H1 (cell line): ENCODE measurements at regions not wholly inside any gene's neighbourhood (a gene's known extent, or its start where the extent isn't known, plus 50 kb on each side); places are given as distances from the start of the nearest gene placed in this dataset.

Experiments
- CTCF ChIA-PET: fragments of 300-600 bp; sonication (Branson Sonifier 250); formaldehyde crosslinking; loops from one replicate; lab custom pipeline; 2021; ENCODE audit not compliant: partially characterized antibody; lab: Charles Lee
- POLR2A ChIA-PET: fragments of 300-600 bp; sonication (Branson Sonifier 250); formaldehyde crosslinking; loops from one replicate; lab custom pipeline; 2021; ENCODE audit warnings: inconsistent platforms; ENCODE audit not compliant: partially characterized antibody; lab: Charles Lee
- DNase-seq, 2 experiments: peaks; one replicate each; pipeline versions ENCODE4 v3.0.0 to v3.0.0-alpha.2; 2010 to 2022; ENCODE audit warnings: low spot score in 2 of 2, low read depth in 1 of 2, mixed read lengths in 1 of 2
- FAIRE-seq: peaks from 2 replicates; lab custom pipeline; 2011; peaks lifted over from hg19 to GRCh38; lab: Jason Lieb, UNC
- H2AFZ ChIP-seq: 2 replicates; pipeline ENCODE4 v1.8.1; 2012; ENCODE audit warnings: low read length, inconsistent platforms
- H2AK5ac ChIP-seq: 2 replicates; pipeline ENCODE4 v1.6.1; 2013; ENCODE audit warnings: low read depth, low read length
- H2BK120ac ChIP-seq: replicated peaks from 2 replicates; pipeline ENCODE3; 2013; ENCODE audit warnings: low read depth, low read length, inconsistent platforms
- H2BK12ac ChIP-seq: 2 replicates; pipeline ENCODE4 v1.6.1; 2013; ENCODE audit warnings: low read depth, low read length
- H2BK15ac ChIP-seq: 2 replicates; pipeline ENCODE4 v1.6.1; 2013; ENCODE audit warnings: low read length
- H2BK20ac ChIP-seq: 2 replicates; pipeline ENCODE4 v1.6.1; 2013; ENCODE audit warnings: low read length
- H2BK5ac ChIP-seq: 2 replicates; pipeline ENCODE4 v1.6.1; 2013; ENCODE audit warnings: low read depth, low read length
- H3K14ac ChIP-seq: 2 replicates; pipeline ENCODE4 v1.6.1; 2013; ENCODE audit warnings: inconsistent platforms; ENCODE audit not compliant: insufficient read length
- H3K18ac ChIP-seq: 2 replicates; pipeline ENCODE4 v1.6.1; 2013; ENCODE audit warnings: low read length; ENCODE audit errors: extremely low read depth
- H3K23ac ChIP-seq: 2 replicates; pipeline ENCODE4 v1.6.1; 2013; ENCODE audit warnings: inconsistent platforms; ENCODE audit not compliant: insufficient read length
- H3K23me2 ChIP-seq: 2 replicates; pipeline ENCODE4 v1.6.1; 2013; ENCODE audit warnings: low read depth, low read length
- H3K27ac ChIP-seq: 2 replicates; pipeline ENCODE4 v1.6.1; 2011; ENCODE audit warnings: low read depth, low read length, inconsistent platforms
- H3K27me3 ChIP-seq, 4 experiments: replicated peaks in 1 of 4; 1 replicate in 1 of 4; 2 replicates in 3 of 4; pipeline versions ENCODE4 v1.6.1 to v1.8.1; 2011 to 2013; ENCODE audit warnings: low read length in 3 of 4, mild to moderate bottlenecking in 3 of 4, inconsistent platforms in 2 of 4, mixed read lengths in 2 of 4, moderate library complexity in 1 of 4; ENCODE audit not compliant: control insufficient read depth in 3 of 4, insufficient read depth in 3 of 4; ENCODE audit errors: extremely low read depth in 1 of 4
- H3K36me3 ChIP-seq, 4 experiments: 2 replicates each; pipeline versions ENCODE4 v1.6.1 to v1.8.1; 2011 to 2013; ENCODE audit warnings: mild to moderate bottlenecking in 4 of 4, low read length in 3 of 4, moderate library complexity in 2 of 4, control low read depth in 1 of 4, inconsistent platforms in 1 of 4; ENCODE audit not compliant: insufficient read depth in 4 of 4, control insufficient read depth in 2 of 4
- H3K4ac ChIP-seq: replicated peaks from 2 replicates; pipeline ENCODE3; 2013; ENCODE audit warnings: low read length, low read depth, mixed read lengths, inconsistent platforms; ENCODE audit not compliant: insufficient read length
- H3K4me1 ChIP-seq, 4 experiments: replicated peaks in 1 of 4; 1 replicate in 1 of 4; 2 replicates in 3 of 4; pipeline versions ENCODE4 v1.6.1 to v1.8.1; 2011 to 2013; ENCODE audit warnings: low read length in 3 of 4, inconsistent platforms in 2 of 4, mixed read lengths in 1 of 4; ENCODE audit not compliant: insufficient read depth in 4 of 4, control insufficient read depth in 3 of 4
- H3K4me2 ChIP-seq, 2 experiments: 2 replicates each; pipeline versions ENCODE4 v1.6.1 to v1.8.1; 2011 to 2013; ENCODE audit warnings: low read depth in 2 of 2, low read length in 2 of 2, control low read depth in 1 of 2, inconsistent platforms in 1 of 2, mild to moderate bottlenecking in 1 of 2; ENCODE audit not compliant: insufficient read depth in 1 of 2
- H3K4me3 ChIP-seq, 4 experiments: fragments of 200-600, 300-600 bp in 1 of 4; sonication (generic), shearing (Covaris generic), sonication (Bioruptor Twin) in 1 of 4; 2 replicates each; pipeline versions ENCODE4 v1.5.1 to v1.8.1; 2011 to 2016; ENCODE audit warnings: low read length in 4 of 4, low read depth in 3 of 4, control low read depth in 2 of 4, inconsistent platforms in 2 of 4, mild to moderate bottlenecking in 2 of 4, mixed read lengths in 1 of 4, moderate library complexity in 1 of 4; ENCODE audit not compliant: insufficient read depth in 2 of 4; ENCODE audit errors: extremely low read depth in 1 of 4
- H3K56ac ChIP-seq: replicated peaks from 2 replicates; pipeline ENCODE3; 2013; ENCODE audit warnings: low read depth, mild to moderate bottlenecking, mixed read lengths, low read length, inconsistent platforms; ENCODE audit not compliant: insufficient read length
- H3K79me1 ChIP-seq: 2 replicates; pipeline ENCODE4 v1.6.1; 2013; ENCODE audit warnings: low read depth, low read length, control low read depth
- H3K79me2 ChIP-seq, 2 experiments: 2 replicates each; pipeline versions ENCODE4 v1.6.1 to v1.8.1; 2012 to 2013; ENCODE audit warnings: low read length in 2 of 2, mild to moderate bottlenecking in 2 of 2, inconsistent platforms in 1 of 2; ENCODE audit not compliant: insufficient read depth in 2 of 2, control insufficient read depth in 1 of 2
- H3K9ac ChIP-seq, 4 experiments: replicated peaks in 1 of 4; 1 replicate in 1 of 4; 2 replicates in 3 of 4; pipeline versions ENCODE4 v1.6.1 to v1.8.1; 2011 to 2013; ENCODE audit warnings: low read depth in 3 of 4, low read length in 3 of 4, control low read depth in 2 of 4, mild to moderate bottlenecking in 2 of 4, moderate library complexity in 2 of 4, inconsistent platforms in 1 of 4; ENCODE audit errors: extremely low read depth in 1 of 4
- H3K9me3 ChIP-seq, 2 experiments: 2 replicates each; pipeline versions ENCODE4 v1.6.1 to v1.8.1; 2012 to 2013; ENCODE audit warnings: mild to moderate bottlenecking in 2 of 2, moderate library complexity in 2 of 2, control low read depth in 1 of 2, inconsistent platforms in 1 of 2, low read depth in 1 of 2, low read length in 1 of 2, mixed read lengths in 1 of 2; ENCODE audit not compliant: insufficient read depth in 2 of 2
- H4K20me1 ChIP-seq, 2 experiments: replicated peaks in 1 of 2; 2 replicates each; pipeline versions ENCODE3 to v1.8.1; 2011 to 2013; ENCODE audit warnings: inconsistent platforms in 2 of 2, low read length in 2 of 2, mild to moderate bottlenecking in 1 of 2; ENCODE audit not compliant: insufficient read depth in 2 of 2, control insufficient read depth in 1 of 2
- H4K5ac ChIP-seq: 2 replicates; pipeline ENCODE4 v1.6.1; 2013; ENCODE audit warnings: low read length, low read depth, mixed read lengths, inconsistent platforms; ENCODE audit not compliant: insufficient read length
- H4K8ac ChIP-seq: 2 replicates; pipeline ENCODE4 v1.8.0; 2013; ENCODE audit warnings: mild to moderate bottlenecking, moderate library complexity, low read length, inconsistent platforms; ENCODE audit not compliant: insufficient read depth; ENCODE audit errors: extremely low read depth
- H4K91ac ChIP-seq: replicated peaks from 2 replicates; pipeline ENCODE3; 2013; ENCODE audit warnings: low read length, mixed read lengths, inconsistent platforms; ENCODE audit not compliant: insufficient read length
- CBX8 ChIP-seq: fragments of 300-800, 300-1000 bp; sonication (generic); IDR thresholded peaks from 2 replicates; pipeline ENCODE4 v1.7.1; 2016; ENCODE audit warnings: low read depth, low read length, borderline replicate concordance
- CEBPB ChIP-seq: IDR thresholded peaks from 2 replicates; pipeline ENCODE4 v1.6.1; 2012; ENCODE audit warnings: low read depth, low read length
- CTBP2 ChIP-seq: IDR thresholded peaks from 2 replicates; pipeline ENCODE4 v1.7.0; 2011; ENCODE audit warnings: borderline replicate concordance, mild to moderate bottlenecking, moderate library complexity, mixed read lengths, low read length; ENCODE audit not compliant: insufficient read depth, insufficient read length
- EP300 ChIP-seq, 2 experiments: IDR thresholded peaks; 1 replicate in 1 of 2; 2 replicates in 1 of 2; pipeline ENCODE4 v1.6.1; 2011 to 2012; ENCODE audit warnings: low read depth in 2 of 2, low read length in 2 of 2, mild to moderate bottlenecking in 2 of 2, borderline replicate concordance in 1 of 2, inconsistent platforms in 1 of 2, moderate library complexity in 1 of 2
- GTF2F1 ChIP-seq: IDR thresholded peaks from 2 replicates; pipeline ENCODE4 v1.6.1; 2012; ENCODE audit warnings: low read depth, low read length, improper control_type of control experiment, borderline replicate concordance
- POLR2A ChIP-seq, 2 experiments: IDR thresholded peaks; 1 replicate in 1 of 2; 2 replicates in 1 of 2; pipeline ENCODE4 v1.6.1; 2011; ENCODE audit warnings: low read depth in 2 of 2, low read length in 2 of 2, mild to moderate bottlenecking in 2 of 2; ENCODE audit errors: control extremely low read depth in 1 of 2
- POU5F1 ChIP-seq: IDR thresholded peaks from 2 replicates; pipeline ENCODE4 v1.6.1; 2011; ENCODE audit warnings: low read depth, mild to moderate bottlenecking, low read length, moderate library complexity
- RFX5 ChIP-seq: IDR thresholded peaks from 2 replicates; pipeline ENCODE4 v1.6.1; 2011; ENCODE audit warnings: low read depth, low read length, improper control_type of control experiment, borderline replicate concordance
- SP2 ChIP-seq: IDR thresholded peaks from 2 replicates; pipeline ENCODE4 v1.6.1; 2012; ENCODE audit warnings: mild to moderate bottlenecking, low read length, inconsistent platforms
- SP4 ChIP-seq: IDR thresholded peaks from 2 replicates; pipeline ENCODE4 v1.6.1; 2012; ENCODE audit warnings: low read length, inconsistent platforms
- SUZ12 ChIP-seq: fragments of 200-600 bp; sonication (generic); IDR thresholded peaks from 2 replicates; pipeline ENCODE4 v1.6.1; 2012; ENCODE audit warnings: mild to moderate bottlenecking, inconsistent platforms, low read length, moderate library complexity, mixed read lengths
- TAF1 ChIP-seq: IDR thresholded peaks from 2 replicates; pipeline ENCODE4 v1.6.1; 2011; ENCODE audit warnings: mild to moderate bottlenecking, low read depth, low read length
- TCF12 ChIP-seq: IDR thresholded peaks from 2 replicates; pipeline ENCODE4 v1.6.1; 2011; ENCODE audit warnings: low read depth, mild to moderate bottlenecking, low read length
- WGBS, 2 experiments: shearing (Covaris generic) in 1 of 2; methylation state at CpG; one replicate each; pipeline versions ENCODE4 v1.1.6 to v1.1.7; 2013 to 2015; ENCODE audit warnings: low lambda C conversion rate in 2 of 2, mixed read lengths in 2 of 2, inconsistent platforms in 1 of 2, low coverage in 1 of 2, missing lambda C conversion rate in 1 of 2; ENCODE audit not compliant: insufficient replicate concordance in 2 of 2, insufficient coverage in 1 of 2, insufficient read length in 1 of 2; ENCODE audit errors: extremely low coverage in 1 of 2, missing lambda C conversion rate in 1 of 2; 5-methylcytosine and 5-hydroxymethylcytosine counted together

DNA sequence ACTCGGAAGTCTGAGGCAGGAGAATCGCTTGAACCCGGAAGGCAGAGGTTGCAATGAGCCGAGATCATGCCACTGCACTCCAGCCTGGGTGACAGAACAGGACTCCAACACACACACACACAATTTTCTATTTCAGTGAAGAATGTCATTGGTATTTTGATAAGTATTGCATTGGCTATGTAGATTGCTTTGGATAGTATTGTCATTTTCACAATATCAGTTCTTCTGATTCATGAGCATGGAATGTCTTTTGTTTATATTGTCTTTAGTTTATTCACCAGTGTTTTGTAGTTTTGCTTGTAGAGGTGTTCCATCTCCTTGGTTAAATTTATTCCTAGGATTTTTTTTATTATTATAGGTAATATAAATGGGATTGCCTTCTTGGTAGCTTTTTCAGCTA, 693.4 kb upstream of the SYT4 start:
- Histone ChIP-seq H3K79me2 (no peaks in the 10 kb centered on the region), H3K4me2 (no peak overlapping the region), H2BK120ac (no peak overlapping the region), H2AK5ac (no peak overlapping the region), H3K14ac (no peak overlapping the region), H2AFZ (no peak overlapping the region), H2BK12ac (no peak overlapping the region), H4K5ac (no peak overlapping the region), H3K27ac (no peak overlapping the region), H2BK20ac (no peak overlapping the region), H3K18ac (no peak overlapping the region), H3K79me1 (no peaks in the 10 kb centered on the region), H2BK5ac (no peak overlapping the region), H4K8ac (no peak overlapping the region), H3K23me2 (no peaks in the 10 kb centered on the region), H2BK15ac (no peak overlapping the region), H3K56ac (no peak overlapping the region), H3K27me3 (no peaks in the 10 kb centered on the region), H3K4me1 (peaks cover 0 to 4% (median 0%) of the 10 kb centered on the region in 4 experiments; a peak in 1 of 7 replicates), H3K23ac (no peak overlapping the region), H3K36me3 (no peaks in the 10 kb centered on the region), H3K9ac (no peak overlapping the region), H3K4me3 (no peak overlapping the region), H3K9me3 (no peaks in the 10 kb centered on the region), H4K91ac (no peak overlapping the region), H3K4ac (no peak overlapping the region), H4K20me1 (no peaks in the 10 kb centered on the region)
- WGBS, 2 experiments = 95% methylated on average over 4 of the region's 4 CpGs; no CpG with 5 or more reads in 1 of the 2 experiments
- ChIA-PET CTCF (no interaction called here), POLR2A (no interaction called here)
- no peak for DNase-seq
- FAIRE-seq = no peak
- no peak for TF ChIP-seq CTBP2
- TF ChIP-seq SUZ12 = no peak
- TF ChIP-seq SP2 = no peak
- no peak for TF ChIP-seq CEBPB
- no peak for TF ChIP-seq CBX8
- TF ChIP-seq GTF2F1 = no peak
- no peak for TF ChIP-seq TCF12
- no peak for TF ChIP-seq SP4
- TF ChIP-seq RFX5 = no peak
- no peak for TF ChIP-seq TAF1
- TF ChIP-seq POLR2A (IDR thresholded peaks at IDR 0.05; ENCODE audit: control extremely low read depth in 1 of 2, low read depth in 2 of 2, low read length in 2 of 2) = no peak
- no peak for TF ChIP-seq POU5F1
- no peak for TF ChIP-seq EP300 (IDR thresholded peaks at IDR 0.05; ENCODE audit: borderline replicate concordance in 1 of 2, low read depth in 2 of 2, low read length in 2 of 2)
